HG03280 (cell line): ENCODE measurements at regions not wholly inside any gene's neighbourhood (a gene's known extent, or its start where the extent isn't known, plus 50 kb on each side); places are given as distances from the start of the nearest gene placed in this dataset.
"Not testable (repeated sequence)": the region's sequence is repeated elsewhere in the genome, so short reads cannot be mapped to it uniquely, and the experiment has no call there.

Source experiments
- ATAC-seq: cut with Tn5 transposase; IDR thresholded peaks from one replicate; pipeline ENCODE4 v1.9.1; 2021; ENCODE audit warnings: mild to moderate bottlenecking, moderate library complexity; ENCODE audit not compliant: unreplicated experiment

DNA sequence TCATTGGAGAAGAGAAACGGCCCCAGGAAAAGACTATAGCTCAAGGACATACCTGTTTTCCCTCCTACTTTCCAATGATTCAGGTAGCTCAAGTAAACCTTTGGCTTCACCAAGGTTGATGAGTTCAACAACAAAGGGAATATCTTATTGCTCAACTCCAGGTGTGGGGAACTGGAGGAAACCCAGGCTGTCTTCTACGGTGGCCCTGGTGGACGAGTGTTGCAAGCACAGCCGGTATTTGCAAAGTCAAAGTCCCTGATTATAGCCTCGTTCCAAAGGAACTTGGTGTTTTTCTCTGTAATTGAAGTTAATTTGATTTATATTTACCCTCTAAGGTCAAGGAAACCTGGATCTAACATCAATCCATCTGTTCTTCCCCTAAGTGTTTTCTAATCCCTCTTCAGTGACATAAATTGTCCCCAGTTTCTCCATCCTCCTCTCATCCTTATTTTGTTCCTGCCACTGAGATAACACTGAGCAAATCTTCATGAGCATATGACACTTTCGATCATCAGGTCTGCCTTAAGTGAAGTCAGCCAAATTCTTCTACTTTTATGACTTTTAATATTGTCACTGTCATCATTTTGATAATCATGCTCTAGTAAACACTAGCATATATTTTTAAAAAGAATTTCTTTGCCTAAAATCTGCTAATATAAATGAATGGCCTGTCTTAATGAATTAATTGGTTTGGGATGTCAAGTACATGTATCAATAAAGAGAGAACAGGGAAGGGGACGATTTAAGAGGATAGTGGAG, 174.6 kb upstream of the TBX3 start:
- ATAC-seq: no peak

GRCh38 chr12:114855678-114856077, 171.7 kb upstream of the TBX3 start:
- no peak for ATAC-seq

DNA sequence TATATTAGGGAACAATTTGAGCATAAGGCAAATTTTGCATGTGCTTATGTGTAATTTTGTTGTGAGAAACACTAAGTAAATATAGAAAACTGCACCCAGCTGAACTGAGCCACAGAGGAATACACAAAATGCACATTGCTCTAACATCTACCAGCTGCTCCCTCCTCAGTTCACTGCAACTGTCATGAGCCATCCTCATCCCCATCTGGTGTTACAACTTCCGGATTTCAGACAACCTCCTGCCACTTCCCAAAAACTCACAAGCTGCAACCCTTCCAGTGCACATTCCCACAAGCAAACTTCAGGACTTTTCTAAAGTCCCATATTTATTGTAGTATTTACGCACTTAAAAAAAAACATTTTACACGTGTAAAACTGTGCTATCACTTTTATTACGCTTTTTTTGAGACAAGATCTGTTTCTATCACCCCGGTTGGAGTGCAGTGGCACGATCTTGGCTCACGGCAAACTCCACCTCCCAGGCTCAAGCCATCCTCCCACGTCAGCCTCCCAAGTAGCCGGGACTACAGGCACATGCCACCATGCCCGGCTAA, 169.1 kb upstream of the TBX3 start:
- ATAC-seq: no peak

GRCh38 chr12:114851981-114852380, 168.0 kb upstream of the TBX3 start:
- no peak for ATAC-seq

DNA sequence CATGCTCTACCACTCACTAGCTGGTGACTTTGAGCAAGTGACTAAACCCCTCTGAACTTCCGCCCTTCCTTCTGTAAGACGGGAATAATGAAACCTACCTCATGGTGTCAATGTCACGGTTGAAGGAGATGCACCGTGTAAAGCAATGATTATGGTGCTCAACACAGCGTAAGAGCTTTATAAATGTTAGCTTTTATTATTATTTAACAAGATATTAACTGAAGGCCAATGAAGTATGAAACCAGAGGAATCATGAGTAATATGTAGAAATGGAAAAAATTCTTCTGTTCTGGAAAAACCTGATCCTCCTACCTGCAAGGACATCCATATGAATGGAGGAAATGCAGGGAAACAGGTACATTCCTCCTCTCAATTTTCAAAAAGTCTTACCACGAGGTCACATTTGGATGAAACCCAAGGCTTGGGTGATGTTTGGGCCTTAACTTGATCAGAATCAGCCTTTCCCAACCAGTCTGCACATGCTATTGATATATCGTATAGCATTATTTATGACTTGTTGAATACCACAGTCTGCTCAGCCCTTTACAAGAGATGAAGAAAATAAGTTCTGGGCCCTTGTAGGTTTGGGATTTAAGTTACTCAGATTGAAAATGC, 166.8 kb upstream of the TBX3 start:
- no peak for ATAC-seq

DNA sequence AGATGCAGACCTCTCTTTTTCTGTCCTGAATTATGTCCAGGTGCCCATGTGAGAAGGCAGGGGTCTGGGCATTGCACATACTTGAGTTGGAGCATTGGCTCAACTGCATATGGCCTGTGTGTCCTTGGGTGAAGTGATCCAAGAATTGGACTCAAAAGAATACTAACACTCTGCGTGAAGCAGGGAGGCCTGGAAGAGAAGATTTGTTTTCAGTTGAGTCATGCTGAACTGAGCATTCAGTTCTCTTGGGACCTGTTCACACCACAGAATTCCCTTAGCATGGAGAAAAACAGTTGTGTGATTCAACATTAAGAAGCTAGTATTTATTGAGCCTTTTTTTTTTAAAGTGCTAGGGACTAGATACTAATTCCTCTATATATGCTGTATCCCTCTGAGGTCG, 164.7 kb upstream of the TBX3 start:
- ATAC-seq: no peak

GRCh38 chr12:114847441-114848035, 163.6 kb upstream of the TBX3 start:
- ATAC-seq: no peak

GRCh38 chr12:114846771-114847170, 162.8 kb upstream of the TBX3 start:
- no peak for ATAC-seq

DNA sequence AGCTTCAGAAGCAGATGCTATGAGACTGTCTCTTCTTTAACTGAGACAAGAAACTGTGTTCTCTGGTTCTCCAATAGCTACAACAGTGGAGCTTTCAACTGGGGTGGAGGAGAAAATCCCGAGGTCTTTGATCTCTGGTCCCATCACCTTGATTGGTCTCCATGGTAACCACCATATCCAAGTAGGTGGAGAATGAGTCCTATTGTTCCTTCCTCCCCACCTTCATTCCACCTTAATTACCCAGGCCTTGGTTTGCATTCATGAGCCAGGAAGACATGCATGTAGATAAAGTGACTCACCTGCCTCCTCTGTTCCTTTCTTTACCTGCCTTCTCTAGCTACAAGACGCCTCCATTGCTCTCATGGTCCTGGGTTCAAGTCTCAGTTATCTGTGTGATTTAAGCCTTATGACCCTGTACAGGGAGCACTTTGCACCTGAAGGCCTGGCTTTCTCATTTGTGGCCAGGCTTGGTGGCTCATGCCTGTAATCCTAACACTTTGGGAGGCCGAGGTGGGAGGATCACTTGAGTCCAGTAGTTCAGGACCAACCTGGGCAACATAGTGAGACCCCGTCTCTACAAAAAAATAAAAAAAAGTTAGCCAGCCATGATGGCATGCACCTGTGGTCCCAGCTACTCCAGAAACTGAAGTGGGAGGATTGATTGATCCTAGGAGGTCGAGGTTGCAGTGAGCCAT, 157.7 kb upstream of the TBX3 start:
- ATAC-seq: no peak

DNA sequence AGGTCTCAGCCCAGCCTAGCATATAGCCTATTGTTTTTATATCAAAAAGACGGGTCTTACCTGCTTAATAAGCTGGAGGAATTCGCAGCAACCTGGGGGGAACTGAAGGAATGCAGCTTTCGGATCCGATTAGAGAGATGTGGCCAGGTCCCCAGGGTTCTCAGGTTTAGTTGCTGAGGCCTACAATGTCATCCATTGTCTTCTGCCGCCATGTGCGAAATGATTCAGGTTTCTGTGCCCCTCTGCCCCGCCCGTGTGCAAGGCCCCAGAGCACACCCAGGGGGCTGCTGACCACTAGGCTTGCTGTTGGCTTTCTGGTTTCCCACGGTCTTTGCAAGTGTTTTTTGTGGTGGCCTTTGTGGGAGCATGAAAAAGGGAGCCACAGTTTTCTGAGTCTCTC, 154.5 kb upstream of the TBX3 start:
- ATAC-seq: no peak

- ATAC-seq: no peak
Observed at GRCh38 chr12:114836609-114837008, 152.6 kb upstream of the TBX3 start.

GRCh38 chr12:114835031-114835430, 151.1 kb upstream of the TBX3 start:
- ATAC-seq: no peak

- ATAC-seq: no peak
Observed at GRCh38 chr12:114834621-114835020, 150.6 kb upstream of the TBX3 start.

DNA sequence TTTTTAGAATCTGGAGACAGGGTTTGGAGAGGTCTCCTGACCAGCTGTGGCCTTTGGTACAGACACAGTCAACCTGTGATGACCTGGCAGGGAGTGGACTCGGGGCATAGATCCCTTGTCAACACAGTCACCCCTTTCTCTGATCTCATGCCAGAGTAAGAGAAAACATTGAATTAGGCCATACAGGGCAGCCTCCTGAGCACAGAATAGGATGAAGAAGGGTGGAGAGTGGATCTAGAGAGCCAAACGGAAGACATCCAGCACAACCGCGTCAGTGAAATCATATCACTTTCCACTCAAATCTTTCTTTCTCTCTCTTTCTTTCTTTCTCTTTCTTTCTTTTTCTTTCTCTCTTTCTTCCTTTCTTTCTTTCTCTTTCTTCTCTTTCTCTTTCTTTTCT, 145.9 kb upstream of the TBX3 start:
- no peak for ATAC-seq

- not testable (repeated sequence) for ATAC-seq
Observed at GRCh38 chr12:114829244-114829643, 145.3 kb upstream of the TBX3 start.

DNA sequence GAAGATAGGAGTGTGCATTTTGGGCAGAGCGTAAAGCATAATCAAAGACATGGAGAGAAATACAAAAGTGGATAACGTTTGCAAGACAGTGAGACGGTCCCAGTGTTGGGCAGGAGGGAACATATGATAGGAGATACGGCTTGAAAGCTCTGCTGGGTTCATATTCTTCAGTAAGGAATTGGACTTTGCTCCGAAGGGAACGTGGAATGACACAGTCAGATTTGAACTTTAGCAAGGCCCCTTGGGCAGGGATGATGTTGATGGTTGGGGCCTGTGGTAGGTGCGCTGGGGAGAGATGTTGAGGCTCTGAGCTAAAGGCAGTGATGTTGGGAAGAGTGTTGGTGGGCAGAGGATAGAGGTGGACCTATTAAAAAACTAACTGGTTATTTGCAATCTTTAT, 143.5 kb upstream of the TBX3 start:
- no peak for ATAC-seq

DNA sequence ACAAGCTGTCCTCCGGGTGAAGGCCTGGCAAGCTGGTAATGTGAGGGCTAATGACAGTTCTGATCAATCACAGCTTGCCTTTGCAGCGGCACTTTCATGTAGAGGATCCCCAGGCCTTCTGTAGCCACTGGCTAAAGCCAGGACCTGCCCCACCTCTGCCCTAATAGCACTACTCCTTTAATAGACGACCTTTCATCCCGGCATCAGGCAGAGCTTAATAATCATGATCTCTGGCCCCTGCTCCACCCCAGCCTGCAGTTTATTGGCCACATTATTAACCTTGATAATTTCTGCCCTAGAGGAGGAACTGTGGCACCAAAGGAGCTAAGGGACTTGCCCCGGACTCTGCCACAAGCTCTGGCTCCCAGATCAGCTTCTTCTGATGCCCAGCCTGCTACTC, 142.3 kb upstream of the TBX3 start:
- ATAC-seq: no peak

DNA sequence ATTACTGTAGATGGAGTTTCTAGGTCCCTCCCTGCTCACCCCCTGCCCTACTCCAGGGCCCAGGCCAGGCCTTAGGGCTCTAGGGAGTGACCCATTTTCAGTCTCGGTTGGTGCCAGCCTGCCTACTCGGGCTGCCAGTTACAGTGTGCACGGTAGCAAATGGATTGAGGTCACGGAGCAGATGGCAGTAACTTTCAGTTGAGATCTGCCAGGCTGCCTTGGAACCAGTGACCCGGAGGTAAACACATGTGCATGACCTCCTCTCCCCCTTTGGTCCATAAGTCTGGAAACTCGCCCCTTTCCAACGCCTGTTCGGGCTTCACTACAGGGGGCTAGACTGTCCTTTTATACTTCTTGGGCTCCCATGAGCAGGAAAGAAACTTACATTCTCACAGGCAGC, 139.7 kb upstream of the TBX3 start:
- ATAC-seq: no peak

DNA sequence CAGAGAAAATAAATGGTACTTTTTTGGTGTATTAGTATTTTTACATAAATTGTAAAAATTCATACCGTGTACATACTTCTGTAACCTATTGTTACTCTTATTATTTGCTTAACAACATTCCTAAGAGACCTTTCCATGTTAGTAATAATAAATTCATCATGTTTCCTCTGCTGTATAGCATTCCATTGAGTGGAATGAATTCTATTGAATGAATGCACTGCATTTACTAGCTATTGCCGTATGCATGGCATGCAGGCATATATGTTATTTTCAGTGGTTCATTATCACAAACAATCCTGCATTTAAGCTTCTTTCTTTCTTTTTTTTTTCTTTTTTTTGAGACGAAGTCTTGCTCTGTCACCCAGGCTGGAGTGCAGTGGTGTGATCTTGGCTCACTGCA, 137.6 kb upstream of the TBX3 start:
- no peak for ATAC-seq

GRCh38 chr12:114820796-114821195, 136.8 kb upstream of the TBX3 start:
- no peak for ATAC-seq

DNA sequence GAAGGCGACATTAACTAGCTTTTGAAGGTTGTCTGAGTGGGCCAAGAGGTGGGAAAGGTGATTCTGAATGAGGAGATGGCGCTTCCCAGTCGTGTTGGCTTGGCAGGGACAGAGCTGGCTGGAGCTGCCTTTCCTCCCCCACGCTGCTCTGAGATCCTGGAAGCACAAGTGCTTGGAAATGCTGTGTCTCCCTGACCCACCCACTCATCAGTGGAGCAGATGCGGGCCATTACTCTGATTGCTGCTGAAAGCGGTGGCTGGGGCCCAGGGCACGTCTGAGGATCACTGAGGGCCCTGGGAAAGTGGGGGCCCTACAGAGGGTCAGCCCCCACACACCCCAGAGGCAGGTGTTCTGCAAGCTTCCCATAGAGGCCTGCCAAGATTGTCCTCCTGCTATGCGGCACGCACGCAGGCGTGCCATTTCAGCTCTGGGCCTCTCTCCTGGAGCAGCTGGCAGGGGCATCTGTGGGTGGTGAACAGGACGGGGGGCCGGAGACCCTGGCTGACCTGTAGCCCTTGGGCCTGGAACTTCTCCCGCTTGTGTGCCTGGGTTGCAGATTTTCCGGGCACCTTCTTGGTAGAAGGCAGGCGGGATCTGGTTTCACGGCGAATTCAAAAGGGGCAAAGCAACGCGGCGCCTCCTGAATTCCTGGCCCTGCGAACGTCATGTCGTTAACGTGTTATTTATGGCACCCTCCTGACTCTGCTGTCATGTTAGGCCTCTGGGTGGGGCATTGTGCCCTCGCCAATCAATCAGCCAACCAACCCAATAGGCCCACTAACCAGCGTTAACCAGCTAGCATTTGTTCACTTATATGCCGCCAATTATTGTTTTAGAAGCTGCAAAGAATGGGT, 133.8 kb upstream of the TBX3 start:
- ATAC-seq: no peak
